ENCODE measurements at regions not wholly inside any gene's neighbourhood (a gene's known extent, or its start where the extent isn't known, plus 50 kb on each side); places are given as distances from the start of the nearest gene placed in this dataset.

- ATAC-seq, result no peak
- Histone ChIP-seq H3K9me3 (no peaks in the 10 kb centered on the region), H3K27ac (no peak overlapping the region), H3K36me3 (ENCODE audit: insufficient read depth in 1 of 2, low read depth in 1 of 2) (no peaks in the 10 kb centered on the region), H3K4me3 (no peak overlapping the region), H3K27me3 (ENCODE audit: insufficient read depth in 3 of 3, low read length in 2 of 3) (no peaks in the 10 kb centered on the region), H3K4me1 (no peaks in the 10 kb centered on the region)
- 58 to 74% (median 66%) methylated on average over 3 of the region's 3 CpGs for WGBS, 3 donors
- intact Hi-C loops (cut with DNase I), result no loop called here
- no peak for TF ChIP-seq CTCF (IDR thresholded peaks at IDR 0.05)
- DNase-seq, result no peak
Measured at GRCh38 chr3:86800116-86800515, 190.8 kb downstream of the VGLL3 start.

- Histone ChIP-seq H3K27me3 (ENCODE audit: insufficient read depth in 3 of 3, low read length in 2 of 3) (no peaks in the 10 kb centered on the region), H3K9me3 (no peaks in the 10 kb centered on the region), H3K4me3 (no peak overlapping the region), H3K4me1 (no peaks in the 10 kb centered on the region), H3K36me3 (ENCODE audit: insufficient read depth in 1 of 2, low read depth in 1 of 2) (no peaks in the 10 kb centered on the region), H3K27ac (no peak overlapping the region)
- ATAC-seq (no peak), DNase-seq (no peak)
- 87 to 91% (median 90%) methylated on average over 1 of the region's 1 CpG for WGBS, 3 donors
- TF ChIP-seq CTCF (IDR thresholded peaks at IDR 0.05), result no peak
- intact Hi-C loops (cut with DNase I), result no loop called here
Measured at GRCh38 chr3:86797946-86798345, 193.0 kb downstream of the VGLL3 start.

- H3K4me3 ChIP-seq, result peak overlapping the region; percentile 1
- H3K4me1 ChIP-seq, result no peaks in the 10 kb centered on the region
- WGBS, 3 donors, result 35 to 51% (median 43%) methylated on average over 3 of the region's 3 CpGs
- no peaks in the 10 kb centered on the region for H3K36me3 ChIP-seq (ENCODE audit: insufficient read depth in 1 of 2, low read depth in 1 of 2)
- H3K27ac ChIP-seq, result peak overlapping the region; percentile 59
- no peak for ATAC-seq
- no peak for TF ChIP-seq CTCF (IDR thresholded peaks at IDR 0.05)
- intact Hi-C loops (cut with DNase I), result no loop called here
- no peaks in the 10 kb centered on the region for H3K9me3 ChIP-seq
- H3K27me3 ChIP-seq (ENCODE audit: insufficient read depth in 3 of 3, low read length in 2 of 3), result no peaks in the 10 kb centered on the region
- DNase-seq, result no peak
Measured at GRCh38 chr3:86794361-86795065, 196.4 kb downstream of the VGLL3 start.

GRCh38 chr3:86793786-86794185, 197.2 kb downstream of the VGLL3 start:
- TF ChIP-seq CTCF (IDR thresholded peaks at IDR 0.05), result no peak
- Histone ChIP-seq H3K36me3 (ENCODE audit: insufficient read depth in 1 of 2, low read depth in 1 of 2) (no peaks in the 10 kb centered on the region), H3K4me1 (no peaks in the 10 kb centered on the region), H3K9me3 (no peaks in the 10 kb centered on the region), H3K4me3 (no peak overlapping the region), H3K27me3 (ENCODE audit: insufficient read depth in 3 of 3, low read length in 2 of 3) (no peaks in the 10 kb centered on the region), H3K27ac (peak overlapping the region; percentile 59)
- intact Hi-C loops (cut with DNase I), result no loop called here
- ATAC-seq (peak; percentile 50 to 73 (median 61)), DNase-seq (no peak)
- 23 to 42% (median 28%) methylated on average over 1 of the region's 1 CpG for WGBS, 3 donors

GRCh38 chr3:86792316-86792715, 198.6 kb downstream of the VGLL3 start:
- no peaks in the 10 kb centered on the region for H3K27me3 ChIP-seq (ENCODE audit: insufficient read depth in 3 of 3, low read length in 2 of 3)
- intact Hi-C loops (cut with DNase I), result no loop called here
- H3K36me3 ChIP-seq (ENCODE audit: insufficient read depth in 1 of 2, low read depth in 1 of 2), result no peaks in the 10 kb centered on the region
- DNase-seq (no peak), ATAC-seq (no peak)
- H3K27ac ChIP-seq, result no peak overlapping the region
- no peak overlapping the region for H3K4me3 ChIP-seq
- TF ChIP-seq CTCF (IDR thresholded peaks at IDR 0.05), result no peak
- H3K4me1 ChIP-seq, result no peaks in the 10 kb centered on the region
- no peaks in the 10 kb centered on the region for H3K9me3 ChIP-seq

Data from psoas muscle (tissue), 7 donors.